ENCODE measurements at regions not wholly inside any gene's neighbourhood (a gene's known extent, or its start where the extent isn't known, plus 50 kb on each side); places are given as distances from the start of the nearest gene placed in this dataset.

GRCh38 chr7:156139633-156140032, 327.4 kb upstream of the SHH start:
- in situ Hi-C loops (cut with HindIII; ENCODE audit: low sequenced_read_pairs), result no loop called here
- TF ChIP-seq CTCF (IDR thresholded peaks at IDR 0.05; ENCODE audit: low read depth, low read length), result no peak
- no peak overlapping the region for H3K4me3 ChIP-seq (ENCODE audit: low read depth, low read length)
- DNase-seq (ENCODE audit: low read depth, low spot score), result no peak

GRCh38 chr7:156139112-156139511, 326.8 kb upstream of the SHH start:
- in situ Hi-C loops (cut with HindIII; ENCODE audit: low sequenced_read_pairs), result no loop called here
- no peak overlapping the region for H3K4me3 ChIP-seq (ENCODE audit: low read depth, low read length)
- DNase-seq (ENCODE audit: low read depth, low spot score), result no peak
- no peak for TF ChIP-seq CTCF (IDR thresholded peaks at IDR 0.05; ENCODE audit: low read depth, low read length)

GRCh38 chr7:156131881-156132280, 319.6 kb upstream of the SHH start:
- no peak for TF ChIP-seq CTCF (IDR thresholded peaks at IDR 0.05; ENCODE audit: low read depth, low read length)
- DNase-seq (ENCODE audit: low read depth, low spot score), result no peak
- in situ Hi-C loops (cut with HindIII; ENCODE audit: low sequenced_read_pairs), result no loop called here
- H3K4me3 ChIP-seq (ENCODE audit: low read depth, low read length), result no peak overlapping the region

- in situ Hi-C loops (cut with HindIII; ENCODE audit: low sequenced_read_pairs), result no loop called here
- no peak for DNase-seq (ENCODE audit: low read depth, low spot score)
- no peak overlapping the region for H3K4me3 ChIP-seq (ENCODE audit: low read depth, low read length)
- no peak for TF ChIP-seq CTCF (IDR thresholded peaks at IDR 0.05; ENCODE audit: low read depth, low read length)
Measured at GRCh38 chr7:156129522-156129921, 317.3 kb upstream of the SHH start.

GRCh38 chr7:156128496-156128895, 316.2 kb upstream of the SHH start:
- in situ Hi-C loops (cut with HindIII; ENCODE audit: low sequenced_read_pairs), result no loop called here
- TF ChIP-seq CTCF (IDR thresholded peaks at IDR 0.05; ENCODE audit: low read depth, low read length), result no peak
- no peak for DNase-seq (ENCODE audit: low read depth, low spot score)
- no peak overlapping the region for H3K4me3 ChIP-seq (ENCODE audit: low read depth, low read length)

- TF ChIP-seq CTCF (IDR thresholded peaks at IDR 0.05; ENCODE audit: low read depth, low read length), result no peak
- no peak overlapping the region for H3K4me3 ChIP-seq (ENCODE audit: low read depth, low read length)
- no peak for DNase-seq (ENCODE audit: low read depth, low spot score)
- in situ Hi-C loops (cut with HindIII; ENCODE audit: low sequenced_read_pairs), result no loop called here
Measured at GRCh38 chr7:156127166-156128134, 315.2 kb upstream of the SHH start.
